ENCODE measurements at regions not wholly inside any gene's neighbourhood (a gene's known extent, or its start where the extent isn't known, plus 50 kb on each side); places are given as distances from the start of the nearest gene placed in this dataset.

- Histone ChIP-seq H3K9me3 (ENCODE audit: control insufficient read depth, low read length) (no peaks in the 10 kb centered on the region), H3K9ac (no peak overlapping the region), H2AFZ (no peak overlapping the region), H3K79me2 (no peaks in the 10 kb centered on the region), H3K36me3 (ENCODE audit: control insufficient read depth, insufficient read depth, low read length) (no peaks in the 10 kb centered on the region), H3K4me2 (ENCODE audit: low read length) (no peak overlapping the region), H3K27ac (no peak overlapping the region), H3K27me3 (ENCODE audit: control insufficient read depth, insufficient read depth, low read length) (no peaks in the 10 kb centered on the region), H3K4me3 (ENCODE audit: low read depth, low read length) (no peak overlapping the region), H3K4me1 (no peaks in the 10 kb centered on the region)
- no peak for TF ChIP-seq CTCF (IDR thresholded peaks at IDR 0.05)
Measured at GRCh38 chr14:23829736-23830471, 123.7 kb upstream of the DHRS4 start.

GRCh38 chr14:23831596-23831995 lies 122.0 kb upstream of the DHRS4 start:
- Histone ChIP-seq H3K9ac (no peak overlapping the region), H3K4me3 (ENCODE audit: low read depth, low read length) (no peak overlapping the region), H3K4me1 (no peaks in the 10 kb centered on the region), H2AFZ (no peak overlapping the region), H3K27ac (no peak overlapping the region), H3K79me2 (no peaks in the 10 kb centered on the region), H3K9me3 (ENCODE audit: control insufficient read depth, low read length) (no peaks in the 10 kb centered on the region), H3K4me2 (ENCODE audit: low read length) (no peak overlapping the region), H3K27me3 (ENCODE audit: control insufficient read depth, insufficient read depth, low read length) (no peaks in the 10 kb centered on the region), H3K36me3 (ENCODE audit: control insufficient read depth, insufficient read depth, low read length) (no peaks in the 10 kb centered on the region)
- TF ChIP-seq CTCF (IDR thresholded peaks at IDR 0.05): no peak

- Histone ChIP-seq H3K4me3 (ENCODE audit: low read depth, low read length) (no peak overlapping the region), H3K36me3 (ENCODE audit: control insufficient read depth, insufficient read depth, low read length) (no peaks in the 10 kb centered on the region), H3K9me3 (ENCODE audit: control insufficient read depth, low read length) (no peaks in the 10 kb centered on the region)
Measured at GRCh38 chr14:23861666-23862065, 91.9 kb upstream of the DHRS4 start.

GRCh38 chr14:23862513-23862912 lies 91.1 kb upstream of the DHRS4 start:
- TF ChIP-seq CTCF (IDR thresholded peaks at IDR 0.05): no peak
- Histone ChIP-seq H3K4me2 (ENCODE audit: low read length) (no peak overlapping the region), H3K79me2 (no peaks in the 10 kb centered on the region), H3K9ac (no peak overlapping the region), H3K36me3 (ENCODE audit: control insufficient read depth, insufficient read depth, low read length) (no peaks in the 10 kb centered on the region), H3K4me1 (no peaks in the 10 kb centered on the region), H2AFZ (no peak overlapping the region), H3K9me3 (ENCODE audit: control insufficient read depth, low read length) (no peaks in the 10 kb centered on the region), H3K4me3 (ENCODE audit: low read depth, low read length) (no peak overlapping the region), H3K27me3 (ENCODE audit: control insufficient read depth, insufficient read depth, low read length) (no peaks in the 10 kb centered on the region), H3K27ac (no peak overlapping the region)

More at GRCh38 chr14:23861666-23862065, 91.9 kb upstream of the DHRS4 start:
- H3K27ac ChIP-seq: no peak overlapping the region
- no peaks in the 10 kb centered on the region for H3K4me1 ChIP-seq
- no peaks in the 10 kb centered on the region for H3K27me3 ChIP-seq (ENCODE audit: control insufficient read depth, insufficient read depth, low read length)
- TF ChIP-seq CTCF (IDR thresholded peaks at IDR 0.05): no peak
- H3K79me2 ChIP-seq: no peaks in the 10 kb centered on the region
- H3K4me2 ChIP-seq (ENCODE audit: low read length): no peak overlapping the region
- no peak overlapping the region for H2AFZ ChIP-seq
- no peak overlapping the region for H3K9ac ChIP-seq

GRCh38 chr14:23863836-23864235 lies 89.7 kb upstream of the DHRS4 start:
- no peaks in the 10 kb centered on the region for H3K79me2 ChIP-seq
- H3K9me3 ChIP-seq (ENCODE audit: control insufficient read depth, low read length): no peaks in the 10 kb centered on the region
- H3K9ac ChIP-seq: no peak overlapping the region
- no peak overlapping the region for H2AFZ ChIP-seq
- TF ChIP-seq CTCF (IDR thresholded peaks at IDR 0.05): no peak
- H3K4me1 ChIP-seq: no peaks in the 10 kb centered on the region
- no peak overlapping the region for H3K27ac ChIP-seq
- no peaks in the 10 kb centered on the region for H3K27me3 ChIP-seq (ENCODE audit: control insufficient read depth, insufficient read depth, low read length)
- H3K4me3 ChIP-seq (ENCODE audit: low read depth, low read length): no peak overlapping the region
- no peak overlapping the region for H3K4me2 ChIP-seq (ENCODE audit: low read length)
- H3K36me3 ChIP-seq (ENCODE audit: control insufficient read depth, insufficient read depth, low read length): no peaks in the 10 kb centered on the region
